GM18508 (cell line): ENCODE measurements at regions not wholly inside any gene's neighbourhood (a gene's known extent, or its start where the extent isn't known, plus 50 kb on each side); places are given as distances from the start of the nearest gene placed in this dataset.
"Not testable (repeated sequence)": the region's sequence is repeated elsewhere in the genome, so short reads cannot be mapped to it uniquely, and the experiment has no call there.

Experiments
- ATAC-seq: cut with Tn5 transposase; IDR thresholded peaks from one replicate; pipeline ENCODE4 v1.9.1; 2021; ENCODE audit warnings: moderate number of reproducible peaks; ENCODE audit not compliant: insufficient read depth, unreplicated experiment

GRCh38 chr20:57824909-57825308 is 115.1 kb upstream of the PMEPA1 start:
- no peak for ATAC-seq

GRCh38 chr20:57821935-57822334 is 112.1 kb upstream of the PMEPA1 start:
- no peak for ATAC-seq

DNA sequence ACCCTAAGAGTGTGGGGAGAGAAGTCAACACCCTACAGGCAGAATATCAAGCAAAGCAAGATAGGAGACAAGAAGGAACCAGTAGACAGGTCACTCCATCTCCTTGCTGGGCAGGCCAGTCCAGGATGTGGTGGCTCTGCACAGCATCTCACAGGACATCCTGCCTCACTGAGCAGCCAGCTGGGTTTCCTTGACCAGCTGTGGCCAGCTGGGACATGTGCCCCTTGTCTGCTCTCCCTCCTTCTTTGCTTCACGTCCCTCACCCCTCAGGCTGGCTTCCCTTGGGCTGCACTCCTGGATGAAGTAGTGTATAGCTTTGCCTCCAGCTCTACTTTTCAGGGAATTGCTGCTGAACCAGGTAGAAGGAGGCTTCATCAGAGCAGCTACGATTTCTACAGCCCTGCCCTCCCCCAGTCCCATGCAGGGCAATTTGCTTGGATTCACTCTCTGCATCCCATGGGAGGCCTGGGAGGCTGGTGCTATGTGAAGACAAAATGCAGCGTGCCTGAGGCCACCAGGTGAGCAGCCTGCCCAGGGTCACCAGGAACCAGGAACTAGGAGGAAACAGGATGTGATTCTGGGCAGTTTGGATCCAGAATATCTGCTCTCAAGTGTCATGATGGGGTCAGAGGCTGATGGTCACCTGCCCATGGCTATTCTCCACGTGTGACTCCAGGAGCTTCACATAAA is 110.0 kb upstream of the PMEPA1 start:
- ATAC-seq = no peak

DNA sequence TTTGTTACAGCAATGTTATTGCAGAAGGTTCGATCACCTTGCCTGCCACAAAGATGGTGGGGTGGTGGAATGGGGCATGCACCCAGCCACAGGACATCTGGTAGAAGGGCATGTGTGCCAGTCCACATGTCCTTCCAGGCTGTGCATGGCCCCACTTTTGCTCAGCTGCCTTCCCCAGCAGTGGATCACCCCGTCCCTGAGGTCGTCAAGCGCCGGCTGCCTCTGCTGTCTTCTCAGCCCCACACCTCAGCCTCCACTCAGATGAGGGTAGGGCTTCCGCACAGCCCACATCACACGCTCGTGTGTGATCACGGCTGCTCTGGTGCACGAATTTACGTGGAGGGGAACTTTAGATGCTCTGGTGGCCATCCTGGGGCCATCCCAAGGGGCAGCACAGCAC is 109.5 kb upstream of the PMEPA1 start:
- no peak for ATAC-seq

- ATAC-seq = no peak
Observed at GRCh38 chr20:57818418-57819181, 108.8 kb upstream of the PMEPA1 start.

GRCh38 chr20:57815405-57815804 is 105.6 kb upstream of the PMEPA1 start:
- ATAC-seq = no peak

DNA sequence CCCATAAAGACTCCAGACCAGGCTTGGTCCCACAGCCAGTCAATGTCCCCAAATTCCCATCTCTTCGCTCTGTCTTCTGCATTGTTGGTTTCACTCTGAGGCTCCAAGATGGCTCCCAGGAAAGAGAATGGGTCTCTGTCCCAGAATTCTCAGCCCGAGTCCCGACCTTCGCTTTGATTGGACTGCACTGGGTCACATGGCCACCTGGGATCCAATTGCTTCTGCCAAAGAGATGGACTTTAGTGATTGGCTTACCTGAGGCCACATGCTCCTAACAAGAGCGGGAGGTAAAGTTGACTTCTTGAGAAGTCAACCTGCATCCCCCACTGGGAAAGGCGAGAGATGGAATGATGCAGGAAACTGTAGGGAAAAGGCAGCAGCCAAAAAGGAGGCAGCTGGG is 104.7 kb upstream of the PMEPA1 start:
- ATAC-seq = no peak

GRCh38 chr20:57813509-57814269 is 103.9 kb upstream of the PMEPA1 start:
- no peak for ATAC-seq

GRCh38 chr20:57812632-57813031 is 102.8 kb upstream of the PMEPA1 start:
- ATAC-seq = not testable (repeated sequence)

DNA sequence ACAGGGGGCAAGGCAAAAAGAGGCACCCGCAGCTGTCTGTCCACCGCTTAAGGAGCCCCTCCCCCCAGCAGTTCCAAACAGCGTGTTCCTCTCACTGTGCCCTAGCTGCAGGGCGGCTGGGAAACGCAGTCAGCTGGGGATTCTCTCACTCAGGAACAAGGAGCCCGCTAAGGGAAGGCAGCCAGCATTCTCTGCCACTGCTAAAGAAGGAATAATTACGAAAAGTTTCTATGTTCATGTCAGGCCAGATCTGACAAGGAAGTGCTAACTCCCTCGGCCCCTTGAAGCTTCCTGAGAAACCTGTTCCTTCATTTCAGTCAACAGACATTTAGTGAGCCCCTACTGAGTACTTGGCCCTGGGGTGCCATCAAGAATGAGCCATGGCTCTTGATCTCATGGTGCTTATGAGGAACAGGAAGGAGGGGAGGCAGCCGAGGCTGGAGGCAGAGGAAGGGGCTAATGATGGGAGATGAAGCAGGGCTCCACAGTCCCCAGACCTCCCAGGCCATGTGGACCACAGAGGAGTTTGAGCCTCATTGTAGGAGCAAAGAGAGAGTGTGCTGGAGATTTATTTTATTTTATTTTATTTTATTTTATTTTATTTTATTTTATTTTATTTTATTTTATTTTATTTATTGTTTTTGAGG is 101.7 kb upstream of the PMEPA1 start:
- ATAC-seq = no peak

DNA sequence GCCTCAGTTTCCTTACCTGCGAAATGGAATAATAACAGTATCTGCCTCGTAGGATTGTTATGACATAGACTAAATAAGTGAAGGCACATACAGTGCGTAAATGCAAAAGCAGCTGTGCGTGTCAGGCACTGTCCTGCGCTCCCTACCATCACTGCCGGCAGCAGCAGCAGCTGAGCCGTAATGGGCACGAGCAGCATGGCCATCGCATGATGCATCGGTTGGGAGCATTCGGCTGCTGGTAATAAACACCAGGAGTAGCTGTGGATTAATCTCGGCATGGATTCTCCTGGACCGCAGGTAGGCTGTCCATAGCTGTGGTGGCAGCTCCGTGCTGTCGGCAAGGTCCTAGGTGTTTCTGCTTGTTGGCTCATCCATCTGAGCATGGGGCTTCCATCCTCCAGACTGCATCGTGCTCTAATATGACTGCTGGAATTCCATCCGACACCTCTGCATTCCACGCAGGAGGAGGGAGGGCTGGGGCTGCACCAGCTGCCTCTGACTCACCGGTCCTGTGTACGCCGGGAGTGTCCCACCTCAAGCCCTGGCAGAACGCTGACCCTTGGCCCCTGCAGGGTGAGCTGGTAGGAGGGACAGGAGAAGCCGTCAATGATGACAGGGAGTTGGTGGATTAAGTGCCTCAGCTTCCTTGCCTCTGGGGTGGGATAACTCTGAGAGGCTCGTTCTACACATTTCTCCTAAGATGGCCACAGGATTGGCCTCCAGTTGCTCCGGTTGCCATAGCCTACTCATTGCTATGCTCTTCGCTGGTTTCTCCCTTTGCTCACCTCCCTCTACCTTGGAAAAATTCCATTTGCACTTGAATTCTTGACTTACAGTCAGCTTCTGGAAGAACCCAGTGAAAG is 100.9 kb upstream of the PMEPA1 start:
- no peak for ATAC-seq

DNA sequence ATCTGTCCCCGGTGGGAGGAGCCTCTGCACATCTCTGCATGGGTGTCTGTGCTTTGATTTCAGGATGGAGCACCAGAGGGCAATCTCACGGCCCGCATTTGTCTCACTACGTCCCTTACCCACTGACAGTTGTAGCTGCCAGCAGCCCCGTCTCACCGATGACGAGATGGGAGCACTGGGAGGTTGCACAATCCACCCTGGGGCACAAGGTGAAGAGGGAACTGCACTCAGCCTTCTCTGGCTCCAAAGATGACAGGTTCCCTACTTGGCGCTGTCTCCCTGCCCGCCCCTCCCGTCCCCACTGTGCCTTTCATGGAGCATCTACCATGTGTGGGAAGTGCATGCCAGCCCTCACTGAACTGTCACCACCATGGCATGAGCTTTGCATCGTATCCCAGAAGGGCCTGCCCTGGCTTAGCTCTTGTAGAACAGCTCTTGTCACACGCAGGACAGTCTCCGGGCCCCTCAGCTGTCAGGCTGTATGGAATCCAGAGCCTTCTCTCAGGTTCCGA is 99.9 kb upstream of the PMEPA1 start:
- ATAC-seq = no peak

GRCh38 chr20:57809149-57809548 is 99.3 kb upstream of the PMEPA1 start:
- no peak for ATAC-seq

DNA sequence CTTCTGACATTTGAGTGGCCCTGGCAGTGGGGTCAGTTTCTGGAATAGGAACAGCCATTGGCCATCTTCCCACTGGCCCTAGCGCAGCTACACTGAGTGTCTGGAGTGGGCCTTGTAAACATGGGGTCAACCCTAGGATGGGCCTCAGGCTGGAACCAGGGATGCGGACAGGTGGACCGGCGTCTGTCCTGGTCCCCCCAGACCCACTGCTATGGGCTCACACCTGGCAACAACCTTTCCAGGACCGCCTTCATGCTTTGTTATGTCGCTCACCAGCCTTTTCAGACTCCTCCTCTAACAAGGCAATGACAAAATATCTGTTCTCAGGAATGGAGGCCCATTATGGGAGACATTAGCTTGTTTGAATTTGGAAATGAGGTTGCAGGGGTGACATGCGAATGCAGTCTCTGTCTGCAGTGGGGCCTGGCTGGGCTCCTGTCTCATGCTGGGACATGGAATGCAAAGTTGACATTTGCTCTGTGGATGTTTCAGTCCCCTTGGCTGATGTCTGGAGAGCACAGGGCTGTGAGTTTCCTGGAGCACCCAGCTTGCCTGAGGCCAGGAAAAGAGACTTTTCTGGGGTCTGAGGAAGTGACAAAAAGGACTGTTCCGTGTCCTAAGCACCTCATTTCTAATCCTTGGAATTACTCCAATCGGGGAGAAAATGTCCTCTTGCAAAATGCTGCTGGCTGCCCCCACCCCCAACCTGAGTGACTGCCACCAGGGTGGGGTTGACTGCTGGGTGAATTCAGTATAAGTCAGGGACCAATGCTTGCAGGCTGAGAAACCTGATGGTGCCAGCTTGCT is 98.7 kb upstream of the PMEPA1 start:
- no peak for ATAC-seq

GRCh38 chr20:57807401-57808263 is 97.8 kb upstream of the PMEPA1 start:
- ATAC-seq = no peak

- no peak for ATAC-seq
Observed at GRCh38 chr20:57806975-57807374, 97.2 kb upstream of the PMEPA1 start.

DNA sequence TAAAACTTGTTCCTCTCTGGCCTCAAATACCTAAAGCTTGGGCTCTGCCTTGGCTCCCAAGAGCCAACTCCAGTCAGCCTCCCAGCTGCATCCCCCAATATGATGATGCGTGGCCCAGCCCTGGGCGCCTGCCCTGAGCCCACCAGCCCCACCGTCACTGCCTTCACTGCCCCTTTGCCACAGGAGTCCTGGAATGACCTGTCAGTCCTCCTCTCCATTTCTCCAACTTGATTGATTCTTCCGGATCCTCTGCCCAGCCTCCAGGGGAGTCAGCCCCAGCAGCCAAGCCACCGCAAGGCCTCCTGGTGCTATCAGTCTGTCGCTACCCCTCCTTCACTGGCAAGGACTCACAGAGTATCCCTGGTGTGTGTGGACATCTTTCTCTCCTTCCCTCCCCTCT is 96.7 kb upstream of the PMEPA1 start:
- ATAC-seq = no peak

GRCh38 chr20:57805747-57806146 is 95.9 kb upstream of the PMEPA1 start:
- ATAC-seq = no peak
